Activated CD8-positive, alpha-beta T cell treated with anti-CD3 and anti-CD28 coated beads for 36 hours (primary cell): ENCODE measurements at regions not wholly inside any gene's neighbourhood (a gene's known extent, or its start where the extent isn't known, plus 50 kb on each side); places are given as distances from the start of the nearest gene placed in this dataset.
"Not testable (repeated sequence)": the region's sequence is repeated elsewhere in the genome, so short reads cannot be mapped to it uniquely, and the experiment has no call there.

ENCODE experiments used
- ATAC-seq: fragments of 200-7000 bp; cut with Tn5 transposase; one replicate; pipeline ENCODE4 v1.10.0; 2021; ENCODE audit warnings: mild to moderate bottlenecking, moderate library complexity
- CTCF ChIA-PET: fragments of 350-600 bp; sonication (Branson Sonifier 250); formaldehyde crosslinking; loops from one replicate; lab custom pipeline; 2021; ENCODE audit warnings: antibody characterized with exemption; lab: Charles Lee
- POLR2A ChIA-PET: fragments of 350-600 bp; sonication (Branson Sonifier 250); formaldehyde crosslinking; loops from one replicate; lab custom pipeline; 2021; ENCODE audit warnings: antibody characterized with exemption; lab: Charles Lee
- DNase-seq: peaks from one replicate; pipeline ENCODE4 v3.0.0-alpha.2; 2020
- H3K27ac Mint-ChIP-seq: one replicate; pipeline ENCODE4 v1.8.0; 2021; ENCODE audit warnings: mild to moderate bottlenecking, mixed read lengths
- H3K27me3 Mint-ChIP-seq: one replicate; pipeline ENCODE4 v1.8.0; 2021; ENCODE audit warnings: mixed read lengths
- H3K36me3 Mint-ChIP-seq: one replicate; pipeline ENCODE4 v1.8.0; 2021; ENCODE audit warnings: low read depth, mixed read lengths
- H3K4me1 Mint-ChIP-seq: one replicate; pipeline ENCODE4 v1.8.0; 2021; ENCODE audit warnings: low read depth, mixed read lengths
- H3K4me3 Mint-ChIP-seq: one replicate; pipeline ENCODE4 v1.8.0; 2021; ENCODE audit warnings: mild to moderate bottlenecking, moderate library complexity, mixed read lengths
- H3K9me3 Mint-ChIP-seq: one replicate; pipeline ENCODE4 v1.8.0; 2021; ENCODE audit warnings: mixed read lengths
- CTCF ChIP-seq: fragments of 200-600 bp; IDR thresholded peaks from one replicate; pipeline ENCODE4 v1.8.0; 2022; ENCODE audit warnings: antibody characterized with exemption, mild to moderate bottlenecking
- intact Hi-C: fragments of 100-400 bp; cut with micrococcal nuclease; formaldehyde crosslinking; loops from one replicate; pipeline ENCODE4 v1.10.0; 2022

- intact Hi-C loops: no loop called here
- Mint-ChIP-seq H3K9me3 (peaks cover 4% of the 10 kb centered on the region), H3K4me3 (no peak overlapping the region), H3K27me3 (peaks cover 14% of the 10 kb centered on the region), H3K27ac (no peak overlapping the region), H3K4me1 (no peaks in the 10 kb centered on the region), H3K36me3 (no peaks in the 10 kb centered on the region)
- ATAC-seq (no peak), DNase-seq (no peak)
- POLR2A ChIA-PET: no interaction called here
- CTCF ChIA-PET: no interaction called here
- TF ChIP-seq CTCF: no peak
These were observed 90.3 kb upstream of the FBXL17 start for GRCh38 chr5:108472237-108472636.

GRCh38 chr5:108467563-108467962 lies 85.7 kb upstream of the FBXL17 start:
- Mint-ChIP-seq H3K36me3 (no peaks in the 10 kb centered on the region), H3K27me3 (peaks cover 8% of the 10 kb centered on the region), H3K27ac (no peak overlapping the region), H3K9me3 (no peaks in the 10 kb centered on the region), H3K4me1 (no peaks in the 10 kb centered on the region), H3K4me3 (no peak overlapping the region)
- intact Hi-C loops: no loop called here
- POLR2A ChIA-PET: no interaction called here
- DNase-seq: no peak
- no peak for ATAC-seq
- CTCF ChIA-PET: no interaction called here
- TF ChIP-seq CTCF: no peak

- CTCF ChIA-PET: no interaction called here
- Mint-ChIP-seq H3K9me3 (peaks cover under 1% of the 10 kb centered on the region), H3K27ac (no peak overlapping the region), H3K27me3 (peaks cover 16% of the 10 kb centered on the region), H3K36me3 (no peaks in the 10 kb centered on the region), H3K4me3 (no peak overlapping the region), H3K4me1 (no peaks in the 10 kb centered on the region)
- DNase-seq (no peak), ATAC-seq (no peak)
- POLR2A ChIA-PET: no interaction called here
- intact Hi-C loops: no loop called here
- no peak for TF ChIP-seq CTCF
These were observed 79.9 kb upstream of the FBXL17 start for GRCh38 chr5:108461628-108462367.

GRCh38 chr5:108459769-108460168 lies 77.9 kb upstream of the FBXL17 start:
- H3K27me3 Mint-ChIP-seq: peaks cover 13% of the 10 kb centered on the region
- H3K4me1 Mint-ChIP-seq: no peaks in the 10 kb centered on the region
- H3K4me3 Mint-ChIP-seq: no peak overlapping the region
- no peak overlapping the region for H3K27ac Mint-ChIP-seq
- peaks cover 5% of the 10 kb centered on the region for H3K9me3 Mint-ChIP-seq
- CTCF ChIA-PET: no interaction called here
- intact Hi-C loops: no loop called here
- ATAC-seq (no peak), DNase-seq (no peak)
- TF ChIP-seq CTCF: no peak
- POLR2A ChIA-PET: no interaction called here
- no peaks in the 10 kb centered on the region for H3K36me3 Mint-ChIP-seq

GRCh38 chr5:108451269-108451668 lies 69.4 kb upstream of the FBXL17 start:
- peaks cover 3% of the 10 kb centered on the region for H3K27me3 Mint-ChIP-seq
- H3K9me3 Mint-ChIP-seq: peaks cover 13% of the 10 kb centered on the region
- H3K36me3 Mint-ChIP-seq: no peaks in the 10 kb centered on the region
- H3K27ac Mint-ChIP-seq: no peak overlapping the region
- ATAC-seq (no peak), DNase-seq (no peak)
- ChIA-PET CTCF (no interaction called here), POLR2A (no interaction called here)
- intact Hi-C loops: no loop called here
- no peak for TF ChIP-seq CTCF
- H3K4me1 Mint-ChIP-seq: no peaks in the 10 kb centered on the region
- no peak overlapping the region for H3K4me3 Mint-ChIP-seq

GRCh38 chr5:108444130-108444529 lies 62.2 kb upstream of the FBXL17 start:
- H3K27me3 Mint-ChIP-seq, POLR2A ChIA-PET, H3K4me3 Mint-ChIP-seq, ATAC-seq, H3K9me3 Mint-ChIP-seq, DNase-seq, H3K36me3 Mint-ChIP-seq, intact Hi-C loops, H3K4me1 Mint-ChIP-seq, H3K27ac Mint-ChIP-seq, CTCF ChIA-PET: not testable (repeated sequence)

GRCh38 chr5:108442063-108442651 lies 60.3 kb upstream of the FBXL17 start:
- intact Hi-C loops, POLR2A ChIA-PET, CTCF ChIA-PET, DNase-seq, H3K9me3 Mint-ChIP-seq, H3K27me3 Mint-ChIP-seq, H3K4me1 Mint-ChIP-seq, ATAC-seq, H3K4me3 Mint-ChIP-seq, H3K27ac Mint-ChIP-seq, H3K36me3 Mint-ChIP-seq: not testable (repeated sequence)
